Astrocyte (in vitro differentiated cells and primary cell): ENCODE measurements at regions not wholly inside any gene's neighbourhood (a gene's known extent, or its start where the extent isn't known, plus 50 kb on each side); places are given as distances from the start of the nearest gene placed in this dataset.

Source experiments
- EZH2 ChIP-seq: IDR thresholded peaks from 2 replicates; pipeline ENCODE4 v1.6.1; 2012; ENCODE audit warnings: mild to moderate bottlenecking, low read length, inconsistent platforms; ENCODE audit not compliant: insufficient read depth
- TF ChIP-seq, protein P1 (sequence below): IDR thresholded peaks from 2 replicates; pipeline ENCODE4 v1.5.1; 2011; ENCODE audit warnings: low read depth, mild to moderate bottlenecking, inconsistent platforms, low read length, moderate library complexity; ENCODE audit not compliant: insufficient read depth

DNA sequence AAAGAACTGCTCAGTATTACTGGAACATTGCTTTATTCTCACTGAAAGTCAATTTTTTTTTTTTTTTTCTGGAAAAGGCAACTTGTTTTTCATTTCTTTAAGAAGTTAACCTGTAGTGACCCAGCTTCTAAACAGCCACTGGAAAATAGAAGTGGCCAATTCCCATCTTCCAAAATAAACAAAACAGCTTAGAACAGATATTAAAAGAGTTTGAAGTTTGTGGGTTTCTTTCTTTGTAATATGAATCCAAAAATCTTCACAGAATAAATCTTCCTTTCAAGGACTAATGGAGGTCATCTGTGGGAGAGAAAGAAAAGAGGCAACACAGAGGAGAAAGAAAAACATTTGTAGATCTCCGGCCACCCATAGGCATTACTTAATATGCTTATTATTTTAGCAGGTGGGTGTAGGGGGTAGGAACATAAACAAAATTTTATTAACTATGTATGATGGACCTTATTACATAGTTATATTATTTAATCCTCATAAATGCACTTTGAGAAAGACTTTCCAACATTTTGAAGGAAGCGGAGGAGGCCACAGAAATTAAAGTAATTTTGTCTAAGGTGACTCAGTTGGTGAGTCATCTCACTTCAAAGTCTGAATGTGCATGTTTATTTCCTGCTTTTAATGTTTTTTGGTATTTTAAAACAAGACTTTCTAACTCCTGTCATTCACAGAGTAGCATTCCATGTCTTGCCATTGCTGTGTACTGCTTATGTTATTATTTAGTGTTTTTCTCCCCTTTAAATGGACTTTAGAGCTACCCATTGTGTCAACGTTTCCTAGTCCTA lies 1791.8 kb upstream of the WWC1 start:
- TF ChIP-seq, protein P1, sequence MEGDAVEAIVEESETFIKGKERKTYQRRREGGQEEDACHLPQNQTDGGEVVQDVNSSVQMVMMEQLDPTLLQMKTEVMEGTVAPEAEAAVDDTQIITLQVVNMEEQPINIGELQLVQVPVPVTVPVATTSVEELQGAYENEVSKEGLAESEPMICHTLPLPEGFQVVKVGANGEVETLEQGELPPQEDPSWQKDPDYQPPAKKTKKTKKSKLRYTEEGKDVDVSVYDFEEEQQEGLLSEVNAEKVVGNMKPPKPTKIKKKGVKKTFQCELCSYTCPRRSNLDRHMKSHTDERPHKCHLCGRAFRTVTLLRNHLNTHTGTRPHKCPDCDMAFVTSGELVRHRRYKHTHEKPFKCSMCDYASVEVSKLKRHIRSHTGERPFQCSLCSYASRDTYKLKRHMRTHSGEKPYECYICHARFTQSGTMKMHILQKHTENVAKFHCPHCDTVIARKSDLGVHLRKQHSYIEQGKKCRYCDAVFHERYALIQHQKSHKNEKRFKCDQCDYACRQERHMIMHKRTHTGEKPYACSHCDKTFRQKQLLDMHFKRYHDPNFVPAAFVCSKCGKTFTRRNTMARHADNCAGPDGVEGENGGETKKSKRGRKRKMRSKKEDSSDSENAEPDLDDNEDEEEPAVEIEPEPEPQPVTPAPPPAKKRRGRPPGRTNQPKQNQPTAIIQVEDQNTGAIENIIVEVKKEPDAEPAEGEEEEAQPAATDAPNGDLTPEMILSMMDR: no peak
- TF ChIP-seq EZH2: no peak
